ENCODE measurements at regions not wholly inside any gene's neighbourhood (a gene's known extent, or its start where the extent isn't known, plus 50 kb on each side); places are given as distances from the start of the nearest gene placed in this dataset.

- DNase-seq, result no peak
These were observed 123.8 kb upstream of the RTL1 start for GRCh38 chr14:101027291-101027690.

DNA sequence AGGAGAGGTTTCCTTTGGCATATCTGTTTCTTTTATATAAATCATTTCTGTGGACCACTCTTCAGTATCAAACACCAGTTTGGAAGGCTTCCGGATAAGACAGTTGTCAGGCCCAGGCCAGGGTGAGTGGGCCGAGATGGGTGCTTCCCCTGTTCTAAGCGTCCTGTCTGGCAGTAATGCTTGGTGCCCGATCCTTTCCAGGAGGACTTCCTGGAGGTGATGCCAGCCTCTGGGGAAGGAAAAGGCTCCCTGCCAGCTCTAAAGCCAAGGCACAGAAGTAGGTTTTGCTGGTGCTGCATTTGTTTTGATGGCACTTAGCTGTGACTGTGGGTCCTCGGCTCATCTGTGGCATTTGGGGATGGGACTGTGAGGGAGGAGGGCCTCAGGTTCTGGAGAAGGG is 124.4 kb upstream of the RTL1 start:
- DNase-seq, result no peak

DNA sequence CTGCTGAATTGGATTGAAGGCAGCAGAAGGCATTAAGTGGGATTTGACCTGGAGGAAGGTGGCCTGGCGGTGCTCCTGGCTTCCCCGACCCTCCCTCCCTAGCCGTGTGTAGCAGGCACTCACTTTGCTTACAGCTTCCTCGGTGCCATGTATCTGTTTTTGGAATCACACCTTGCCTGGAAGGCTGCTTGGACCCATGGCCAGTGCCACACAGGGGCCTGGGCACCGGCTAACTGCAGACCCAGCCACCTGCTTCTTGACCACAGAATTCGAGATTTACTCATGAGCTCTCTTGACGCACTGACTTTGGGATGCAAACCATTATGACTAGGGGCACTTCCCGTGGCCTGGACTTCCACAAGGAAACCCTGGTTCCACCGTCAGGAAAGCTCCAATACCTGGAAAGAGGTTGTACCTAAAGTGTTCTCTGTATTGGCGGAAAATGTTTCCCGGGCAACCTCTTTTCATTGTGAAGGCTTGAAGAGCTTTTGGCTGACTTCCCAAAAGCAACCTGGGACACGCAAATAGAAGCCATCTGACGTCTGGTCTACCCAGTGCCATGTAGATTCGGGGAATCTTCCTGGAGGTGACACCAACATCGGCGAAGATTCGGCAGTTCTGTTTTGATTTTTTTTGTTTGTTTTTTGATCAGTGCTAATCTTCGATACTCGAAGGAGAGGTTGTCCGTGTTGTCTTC is 125.6 kb upstream of the RTL1 start:
- DNase-seq, result no peak

DNA sequence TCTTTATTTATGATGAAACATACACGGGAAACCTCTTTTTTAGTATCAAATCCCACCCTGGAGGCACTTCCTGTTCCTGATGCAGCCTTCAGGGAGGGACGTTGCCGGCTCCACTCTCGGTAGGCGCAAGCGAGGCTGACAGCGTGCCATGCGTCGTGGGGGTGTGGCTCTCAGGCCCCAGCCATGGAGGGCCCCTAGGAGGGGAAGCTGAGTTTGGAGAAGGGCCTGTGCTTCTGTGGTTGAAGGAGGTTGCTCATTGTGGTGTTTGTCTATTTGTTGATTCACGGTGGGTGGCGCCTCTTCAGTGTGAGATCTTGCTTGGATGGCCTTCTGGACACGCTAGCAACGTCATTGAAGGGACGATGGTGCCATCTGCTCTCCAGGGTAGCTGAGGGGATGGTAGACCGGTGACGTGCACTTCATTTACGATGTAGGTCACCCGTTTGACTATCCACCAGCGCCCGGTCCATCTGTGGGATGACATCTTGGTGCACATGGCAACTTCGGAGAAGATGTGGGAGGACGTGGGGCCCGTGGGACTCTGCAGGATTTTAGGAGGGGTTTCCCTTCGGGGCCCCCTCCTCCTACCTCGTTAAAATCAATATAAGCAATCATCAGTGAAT is 126.3 kb upstream of the RTL1 start:
- no peak for DNase-seq

- DNase-seq, result no peak
These were observed 127.1 kb upstream of the RTL1 start for GRCh38 chr14:101030586-101030985.

DNA sequence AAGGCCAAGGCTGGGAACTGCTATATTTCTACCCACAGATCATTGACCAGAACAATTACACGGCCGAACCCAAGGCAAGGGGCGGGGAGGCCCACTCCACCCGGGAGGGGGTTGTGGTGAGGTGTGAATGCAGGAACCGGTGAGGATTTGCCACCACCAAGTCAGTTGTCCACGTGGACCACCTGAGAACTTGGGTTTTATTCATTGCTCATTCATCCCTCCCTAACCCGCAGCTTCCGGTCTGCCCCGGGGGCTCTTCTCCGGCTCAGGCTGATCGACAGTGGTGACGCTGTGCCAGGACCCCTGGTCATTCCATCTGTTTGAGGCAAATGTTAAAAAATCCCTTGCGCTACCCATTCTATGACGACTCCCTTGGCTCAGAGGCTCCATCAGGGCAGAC is 127.7 kb upstream of the RTL1 start:
- no peak for DNase-seq

DNA sequence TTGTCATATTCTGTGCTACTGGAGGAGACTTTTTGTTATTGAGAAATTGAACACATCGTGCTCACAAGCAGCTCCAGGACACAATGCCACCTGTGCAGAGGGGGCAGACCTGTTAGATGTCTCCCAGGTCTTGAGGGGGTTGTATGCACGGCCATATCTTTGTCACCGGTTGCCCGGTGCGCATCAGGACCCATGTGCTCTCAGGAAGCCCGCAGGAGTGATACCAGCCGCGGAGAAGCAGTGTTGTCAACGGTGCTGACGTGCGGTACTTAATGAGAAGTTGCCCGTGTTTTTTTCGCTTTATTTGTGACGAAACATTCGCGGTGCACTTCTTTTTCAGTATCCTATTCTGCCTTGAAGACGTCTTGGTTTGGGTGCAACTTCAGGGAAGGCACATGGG is 128.2 kb upstream of the RTL1 start:
- DNase-seq, result no peak

- no peak for DNase-seq
These were observed 128.9 kb upstream of the RTL1 start for GRCh38 chr14:101032433-101032832.

- no peak for DNase-seq
These were observed 129.5 kb upstream of the RTL1 start for GRCh38 chr14:101033006-101033405.

GRCh38 chr14:101033446-101034165 is 130.1 kb upstream of the RTL1 start:
- DNase-seq, result no peak

- no peak for DNase-seq
These were observed 131.5 kb upstream of the RTL1 start for GRCh38 chr14:101034986-101035385.

DNA sequence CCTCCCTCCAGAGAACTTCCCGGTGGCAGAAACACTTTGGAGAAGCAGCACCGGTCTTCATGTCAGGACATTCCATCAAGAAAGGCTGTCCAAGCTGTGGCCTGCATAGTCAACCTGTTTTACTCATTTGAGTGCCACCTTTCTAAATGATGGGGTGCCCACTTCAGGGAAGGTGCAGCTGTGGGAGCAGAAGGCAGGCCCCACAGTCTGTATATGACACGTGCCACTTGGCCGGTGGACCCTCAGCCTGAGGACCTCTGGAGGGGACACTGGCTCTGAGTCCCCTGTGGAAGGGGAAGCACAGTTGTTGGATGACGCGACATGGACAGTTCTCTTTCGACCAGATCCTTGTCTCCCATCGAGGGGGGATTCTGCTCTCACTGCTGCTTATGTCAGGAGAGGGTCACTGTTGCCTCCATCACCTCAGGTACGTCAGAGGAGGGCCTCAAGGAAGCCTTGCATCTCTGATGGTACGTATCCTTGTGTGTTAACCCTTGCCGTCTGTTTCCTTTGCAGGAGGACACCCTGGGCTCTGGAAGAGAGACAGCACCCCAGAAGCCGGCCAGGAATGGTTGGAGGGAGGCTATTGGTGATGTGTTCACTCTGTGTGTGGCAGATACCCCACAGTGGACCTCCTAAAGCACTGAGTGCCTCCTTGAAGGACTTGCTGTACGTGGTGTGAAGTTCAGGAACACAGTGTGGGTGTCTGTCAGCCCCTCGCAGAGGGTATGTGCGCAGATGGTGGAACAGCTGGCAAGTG is 132.1 kb upstream of the RTL1 start:
- DNase-seq, result no peak

- DNase-seq, result no peak
These were observed 133.7 kb upstream of the RTL1 start for GRCh38 chr14:101037021-101037817.

GRCh38 chr14:101039031-101039754 is 135.7 kb upstream of the RTL1 start:
- no peak for DNase-seq

DNA sequence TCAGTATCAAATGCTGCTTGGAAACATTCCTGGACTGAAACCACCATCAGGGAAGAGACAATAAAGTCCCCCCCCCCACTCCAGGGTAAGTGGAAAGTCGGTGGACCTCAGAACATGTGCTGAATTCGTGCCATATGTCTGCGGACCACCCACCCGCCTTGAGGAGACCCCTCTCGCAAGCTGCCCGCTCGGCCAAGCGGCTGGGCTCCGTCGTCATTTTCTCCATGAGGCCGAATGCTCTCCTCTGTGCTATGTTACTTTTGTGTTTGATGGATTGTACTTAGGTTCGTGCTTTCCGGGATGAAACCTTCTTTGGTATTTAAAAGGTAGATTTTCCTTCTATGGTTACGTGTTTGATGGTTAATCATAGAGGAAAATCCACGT is 136.2 kb upstream of the RTL1 start:
- no peak for DNase-seq

DNA sequence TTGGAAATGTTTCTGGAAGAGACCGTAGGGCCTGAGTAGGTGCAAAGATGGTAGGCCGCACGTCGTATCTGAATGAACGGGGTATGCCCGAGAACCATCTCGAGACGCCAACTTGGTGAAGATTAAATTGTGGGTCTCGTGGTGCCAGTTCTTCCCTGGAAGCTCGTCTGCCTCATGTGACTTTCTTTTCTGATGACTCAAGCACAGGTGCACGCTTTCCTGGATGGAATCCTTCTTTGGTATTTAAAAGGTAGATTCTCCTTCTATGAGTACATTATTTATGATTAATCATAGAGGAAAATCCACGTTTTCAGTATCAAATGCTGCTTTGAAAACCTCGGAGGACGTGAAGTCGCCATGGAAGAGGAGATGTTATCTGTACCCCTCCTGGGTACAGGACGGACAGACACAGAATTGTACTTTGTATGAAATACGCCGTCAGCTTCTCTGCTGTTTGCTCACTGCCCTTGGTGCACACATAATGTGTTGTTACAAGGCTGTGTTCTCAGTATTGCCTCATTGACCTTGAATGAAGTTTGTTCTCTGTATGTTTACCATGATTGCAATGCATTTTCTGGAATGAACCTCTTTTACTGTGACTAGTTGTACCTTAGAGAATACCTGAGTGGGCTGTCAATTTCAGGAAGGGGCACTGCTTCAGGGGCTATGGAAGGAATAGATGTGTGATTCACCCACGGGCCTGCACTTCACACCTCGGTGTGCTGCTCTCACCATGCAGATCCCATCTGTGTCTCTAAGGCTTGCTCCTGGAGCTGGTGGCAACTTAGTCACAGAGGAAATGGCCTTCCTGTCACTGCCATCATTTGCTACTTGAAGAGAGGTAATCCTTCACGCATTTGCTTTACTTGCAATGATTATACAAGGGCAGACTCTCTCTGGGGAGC is 137.3 kb upstream of the RTL1 start:
- no peak for DNase-seq

DNA sequence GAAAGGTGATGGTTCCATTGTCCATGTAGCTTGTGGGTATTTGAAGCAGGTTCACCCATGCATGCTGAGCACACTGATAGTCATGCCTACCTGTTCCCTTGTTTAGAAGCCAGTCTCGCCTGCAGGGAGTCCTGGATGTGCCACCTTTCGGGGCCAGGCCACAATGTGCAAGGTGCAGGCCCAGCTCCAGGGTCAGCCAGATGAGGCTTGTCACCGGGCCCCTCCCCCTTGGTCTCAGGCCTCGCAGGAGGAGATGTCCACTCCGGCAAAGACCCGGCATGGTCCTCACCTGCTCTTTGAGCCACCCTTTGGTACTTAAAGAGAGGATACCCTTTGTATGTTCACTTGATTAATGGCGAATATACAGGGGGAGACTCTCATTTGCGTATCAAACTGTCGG is 140.4 kb upstream of the RTL1 start:
- DNase-seq, result no peak

GRCh38 chr14:101044741-101045140 is 141.2 kb upstream of the RTL1 start:
- DNase-seq, result no peak

DNA sequence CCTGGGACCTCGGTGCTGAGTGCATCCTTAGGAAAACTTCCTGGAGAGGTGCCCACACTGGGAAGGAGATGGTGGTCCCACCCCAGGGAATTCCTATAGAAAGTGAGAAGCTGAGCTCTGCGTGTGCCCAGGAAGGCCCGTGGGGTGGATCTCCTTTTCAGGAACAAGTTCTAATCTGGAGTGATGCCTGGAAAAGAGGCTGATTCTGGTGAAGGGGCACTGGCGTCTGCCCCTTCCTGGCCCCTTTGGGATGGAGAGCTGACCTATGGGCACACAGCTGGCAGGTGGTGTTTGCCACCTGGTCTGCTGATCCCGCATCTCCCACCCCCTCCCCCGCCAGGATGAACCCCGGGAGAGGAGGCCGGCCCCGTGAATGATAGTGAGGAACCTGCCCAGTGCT is 142.0 kb upstream of the RTL1 start:
- no peak for DNase-seq

DNA sequence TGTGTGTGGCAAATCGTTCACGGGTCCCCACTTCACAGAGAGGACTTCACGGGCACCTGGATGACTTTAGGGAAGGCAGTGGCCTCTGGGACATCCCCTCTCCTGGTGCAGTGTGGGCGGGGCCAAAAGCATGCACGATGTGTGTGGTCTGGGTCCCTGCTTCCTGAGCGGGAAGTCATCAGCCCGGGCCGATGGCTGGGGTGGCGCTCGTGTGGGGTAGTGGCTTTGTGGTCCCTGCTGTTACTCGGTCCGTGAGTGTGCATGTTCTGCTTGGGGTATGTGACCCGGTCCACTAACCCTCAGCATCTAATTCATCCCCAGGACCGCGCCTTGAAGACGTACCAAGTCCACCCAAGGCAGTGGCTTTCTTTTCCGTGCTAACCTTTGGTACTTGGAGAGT is 142.5 kb upstream of the RTL1 start:
- no peak for DNase-seq
